H1 (cell line): ENCODE measurements at regions not wholly inside any gene's neighbourhood (a gene's known extent, or its start where the extent isn't known, plus 50 kb on each side); places are given as distances from the start of the nearest gene placed in this dataset.

Source experiments
- CTCF ChIA-PET: fragments of 300-600 bp; sonication (Branson Sonifier 250); formaldehyde crosslinking; loops from one replicate; lab custom pipeline; 2021; ENCODE audit not compliant: partially characterized antibody; lab: Charles Lee
- POLR2A ChIA-PET: fragments of 300-600 bp; sonication (Branson Sonifier 250); formaldehyde crosslinking; loops from one replicate; lab custom pipeline; 2021; ENCODE audit warnings: inconsistent platforms; ENCODE audit not compliant: partially characterized antibody; lab: Charles Lee
- DNase-seq, 2 experiments: peaks; one replicate each; pipeline versions ENCODE4 v3.0.0 to v3.0.0-alpha.2; 2010 to 2022; ENCODE audit warnings: low spot score in 2 of 2, low read depth in 1 of 2, mixed read lengths in 1 of 2
- FAIRE-seq: peaks from 2 replicates; lab custom pipeline; 2011; peaks lifted over from hg19 to GRCh38; lab: Jason Lieb, UNC
- H2AFZ ChIP-seq: 2 replicates; pipeline ENCODE4 v1.8.1; 2012; ENCODE audit warnings: low read length, inconsistent platforms
- H2AK5ac ChIP-seq: 2 replicates; pipeline ENCODE4 v1.6.1; 2013; ENCODE audit warnings: low read depth, low read length
- H2BK120ac ChIP-seq: replicated peaks from 2 replicates; pipeline ENCODE3; 2013; ENCODE audit warnings: low read depth, low read length, inconsistent platforms
- H2BK12ac ChIP-seq: 2 replicates; pipeline ENCODE4 v1.6.1; 2013; ENCODE audit warnings: low read depth, low read length
- H2BK15ac ChIP-seq: 2 replicates; pipeline ENCODE4 v1.6.1; 2013; ENCODE audit warnings: low read length
- H2BK20ac ChIP-seq: 2 replicates; pipeline ENCODE4 v1.6.1; 2013; ENCODE audit warnings: low read length
- H2BK5ac ChIP-seq: 2 replicates; pipeline ENCODE4 v1.6.1; 2013; ENCODE audit warnings: low read depth, low read length
- H3K14ac ChIP-seq: 2 replicates; pipeline ENCODE4 v1.6.1; 2013; ENCODE audit warnings: inconsistent platforms; ENCODE audit not compliant: insufficient read length
- H3K18ac ChIP-seq: 2 replicates; pipeline ENCODE4 v1.6.1; 2013; ENCODE audit warnings: low read length; ENCODE audit errors: extremely low read depth
- H3K23ac ChIP-seq: 2 replicates; pipeline ENCODE4 v1.6.1; 2013; ENCODE audit warnings: inconsistent platforms; ENCODE audit not compliant: insufficient read length
- H3K23me2 ChIP-seq: 2 replicates; pipeline ENCODE4 v1.6.1; 2013; ENCODE audit warnings: low read depth, low read length
- H3K27ac ChIP-seq: 2 replicates; pipeline ENCODE4 v1.6.1; 2011; ENCODE audit warnings: low read depth, low read length, inconsistent platforms
- H3K27me3 ChIP-seq, 4 experiments: replicated peaks in 1 of 4; 1 replicate in 1 of 4; 2 replicates in 3 of 4; pipeline versions ENCODE4 v1.6.1 to v1.8.1; 2011 to 2013; ENCODE audit warnings: low read length in 3 of 4, mild to moderate bottlenecking in 3 of 4, inconsistent platforms in 2 of 4, mixed read lengths in 2 of 4, moderate library complexity in 1 of 4; ENCODE audit not compliant: control insufficient read depth in 3 of 4, insufficient read depth in 3 of 4; ENCODE audit errors: extremely low read depth in 1 of 4
- H3K36me3 ChIP-seq, 4 experiments: 2 replicates each; pipeline versions ENCODE4 v1.6.1 to v1.8.1; 2011 to 2013; ENCODE audit warnings: mild to moderate bottlenecking in 4 of 4, low read length in 3 of 4, moderate library complexity in 2 of 4, control low read depth in 1 of 4, inconsistent platforms in 1 of 4; ENCODE audit not compliant: insufficient read depth in 4 of 4, control insufficient read depth in 2 of 4
- H3K4ac ChIP-seq: replicated peaks from 2 replicates; pipeline ENCODE3; 2013; ENCODE audit warnings: low read length, low read depth, mixed read lengths, inconsistent platforms; ENCODE audit not compliant: insufficient read length
- H3K4me1 ChIP-seq, 4 experiments: replicated peaks in 1 of 4; 1 replicate in 1 of 4; 2 replicates in 3 of 4; pipeline versions ENCODE4 v1.6.1 to v1.8.1; 2011 to 2013; ENCODE audit warnings: low read length in 3 of 4, inconsistent platforms in 2 of 4, mixed read lengths in 1 of 4; ENCODE audit not compliant: insufficient read depth in 4 of 4, control insufficient read depth in 3 of 4
- H3K4me2 ChIP-seq, 2 experiments: 2 replicates each; pipeline versions ENCODE4 v1.6.1 to v1.8.1; 2011 to 2013; ENCODE audit warnings: low read depth in 2 of 2, low read length in 2 of 2, control low read depth in 1 of 2, inconsistent platforms in 1 of 2, mild to moderate bottlenecking in 1 of 2; ENCODE audit not compliant: insufficient read depth in 1 of 2
- H3K4me3 ChIP-seq, 4 experiments: fragments of 200-600, 300-600 bp in 1 of 4; sonication (generic), shearing (Covaris generic), sonication (Bioruptor Twin) in 1 of 4; 2 replicates each; pipeline versions ENCODE4 v1.5.1 to v1.8.1; 2011 to 2016; ENCODE audit warnings: low read length in 4 of 4, low read depth in 3 of 4, control low read depth in 2 of 4, inconsistent platforms in 2 of 4, mild to moderate bottlenecking in 2 of 4, mixed read lengths in 1 of 4, moderate library complexity in 1 of 4; ENCODE audit not compliant: insufficient read depth in 2 of 4; ENCODE audit errors: extremely low read depth in 1 of 4
- H3K56ac ChIP-seq: replicated peaks from 2 replicates; pipeline ENCODE3; 2013; ENCODE audit warnings: low read depth, mild to moderate bottlenecking, mixed read lengths, low read length, inconsistent platforms; ENCODE audit not compliant: insufficient read length
- H3K79me1 ChIP-seq: 2 replicates; pipeline ENCODE4 v1.6.1; 2013; ENCODE audit warnings: low read depth, low read length, control low read depth
- H3K79me2 ChIP-seq, 2 experiments: 2 replicates each; pipeline versions ENCODE4 v1.6.1 to v1.8.1; 2012 to 2013; ENCODE audit warnings: low read length in 2 of 2, mild to moderate bottlenecking in 2 of 2, inconsistent platforms in 1 of 2; ENCODE audit not compliant: insufficient read depth in 2 of 2, control insufficient read depth in 1 of 2
- H3K9ac ChIP-seq, 4 experiments: replicated peaks in 1 of 4; 1 replicate in 1 of 4; 2 replicates in 3 of 4; pipeline versions ENCODE4 v1.6.1 to v1.8.1; 2011 to 2013; ENCODE audit warnings: low read depth in 3 of 4, low read length in 3 of 4, control low read depth in 2 of 4, mild to moderate bottlenecking in 2 of 4, moderate library complexity in 2 of 4, inconsistent platforms in 1 of 4; ENCODE audit errors: extremely low read depth in 1 of 4
- H3K9me3 ChIP-seq, 2 experiments: 2 replicates each; pipeline versions ENCODE4 v1.6.1 to v1.8.1; 2012 to 2013; ENCODE audit warnings: mild to moderate bottlenecking in 2 of 2, moderate library complexity in 2 of 2, control low read depth in 1 of 2, inconsistent platforms in 1 of 2, low read depth in 1 of 2, low read length in 1 of 2, mixed read lengths in 1 of 2; ENCODE audit not compliant: insufficient read depth in 2 of 2
- H4K20me1 ChIP-seq, 2 experiments: replicated peaks in 1 of 2; 2 replicates each; pipeline versions ENCODE3 to v1.8.1; 2011 to 2013; ENCODE audit warnings: inconsistent platforms in 2 of 2, low read length in 2 of 2, mild to moderate bottlenecking in 1 of 2; ENCODE audit not compliant: insufficient read depth in 2 of 2, control insufficient read depth in 1 of 2
- H4K5ac ChIP-seq: 2 replicates; pipeline ENCODE4 v1.6.1; 2013; ENCODE audit warnings: low read length, low read depth, mixed read lengths, inconsistent platforms; ENCODE audit not compliant: insufficient read length
- H4K8ac ChIP-seq: 2 replicates; pipeline ENCODE4 v1.8.0; 2013; ENCODE audit warnings: mild to moderate bottlenecking, moderate library complexity, low read length, inconsistent platforms; ENCODE audit not compliant: insufficient read depth; ENCODE audit errors: extremely low read depth
- H4K91ac ChIP-seq: replicated peaks from 2 replicates; pipeline ENCODE3; 2013; ENCODE audit warnings: low read length, mixed read lengths, inconsistent platforms; ENCODE audit not compliant: insufficient read length
- BRCA1 ChIP-seq: IDR thresholded peaks from 2 replicates; pipeline ENCODE4 v1.6.1; 2012; ENCODE audit warnings: low read depth, low read length, improper control_type of control experiment
- CBX8 ChIP-seq: fragments of 300-800, 300-1000 bp; sonication (generic); IDR thresholded peaks from 2 replicates; pipeline ENCODE4 v1.7.1; 2016; ENCODE audit warnings: low read depth, low read length, borderline replicate concordance
- CHD2 ChIP-seq: IDR thresholded peaks from 2 replicates; pipeline ENCODE4 v1.6.1; 2012; ENCODE audit warnings: low read length, improper control_type of control experiment
- E2F6 ChIP-seq: IDR thresholded peaks from 2 replicates; pipeline ENCODE4 v1.6.1; 2012; ENCODE audit warnings: inconsistent platforms
- EZH2 ChIP-seq: fragments of 200-600 bp; sonication (generic); IDR thresholded peaks from 2 replicates; pipeline ENCODE4 v1.7.1; 2012; ENCODE audit warnings: low read depth, mild to moderate bottlenecking, moderate library complexity, low read length, inconsistent platforms; ENCODE audit not compliant: severe bottlenecking
- GTF2F1 ChIP-seq: IDR thresholded peaks from 2 replicates; pipeline ENCODE4 v1.6.1; 2012; ENCODE audit warnings: low read depth, low read length, improper control_type of control experiment, borderline replicate concordance
- HDAC2 ChIP-seq, 2 experiments: fragments of 300-600 bp in 1 of 2; sonication (generic) in 1 of 2; IDR thresholded peaks; 2 replicates each; pipeline ENCODE4 v1.6.1; 2011 to 2012; ENCODE audit warnings: low read depth in 2 of 2, low read length in 2 of 2, mild to moderate bottlenecking in 2 of 2, moderate library complexity in 2 of 2, borderline replicate concordance in 1 of 2, inconsistent platforms in 1 of 2
- KDM1A ChIP-seq: fragments of 200-600, 300-600 bp; sonication (generic); IDR thresholded peaks from 2 replicates; pipeline ENCODE4 v1.7.1; 2016; ENCODE audit warnings: mild to moderate bottlenecking, low read length, borderline replicate concordance
- POU5F1 ChIP-seq: IDR thresholded peaks from 2 replicates; pipeline ENCODE4 v1.6.1; 2011; ENCODE audit warnings: low read depth, mild to moderate bottlenecking, low read length, moderate library complexity
- TEAD4 ChIP-seq: IDR thresholded peaks from 2 replicates; pipeline ENCODE4 v1.6.1; 2012; ENCODE audit warnings: low read depth, low read length, inconsistent platforms, mixed read lengths

DNA sequence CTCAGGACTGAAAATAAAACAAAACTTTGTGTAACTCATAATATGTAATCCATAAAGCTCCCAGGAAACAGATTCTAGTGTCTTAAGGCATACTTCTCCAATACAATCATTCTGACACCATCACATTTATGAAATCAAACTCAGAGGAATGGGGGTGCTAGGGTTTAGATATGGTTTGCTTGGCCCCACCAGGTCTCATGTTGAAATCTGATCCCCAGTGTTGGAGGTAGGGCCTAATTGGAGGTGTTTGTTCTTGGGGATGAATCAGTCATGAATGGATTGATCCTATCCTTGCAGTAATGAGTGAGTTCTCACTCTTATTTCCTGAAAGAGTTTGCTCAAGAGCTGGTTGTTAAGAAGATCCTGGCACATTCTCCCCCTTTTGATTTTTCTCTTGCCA, 380.9 kb downstream of the ETS1 start:
- H3K23ac ChIP-seq: no peak overlapping the region
- TF ChIP-seq HDAC2 (IDR thresholded peaks at IDR 0.05; ENCODE audit: borderline replicate concordance in 1 of 2, low read depth in 2 of 2, low read length in 2 of 2) (no peak), CHD2 (no peak), BRCA1 (no peak), E2F6 (no peak), TEAD4 (no peak), KDM1A (no peak), GTF2F1 (no peak), POU5F1 (no peak), EZH2 (no peak), CBX8 (no peak)
- H3K14ac ChIP-seq: no peak overlapping the region
- DNase-seq: no peak
- ChIA-PET POLR2A (no interaction called here), CTCF (interaction anchor here (1.2 to 2.1 kb wide), 2 partner anchors 16 to 28 kb away, joined by 3 to 5 read pairs; no protein-coding TSS in a partner anchor)
- H3K9ac ChIP-seq: no peak overlapping the region
- no peak overlapping the region for H3K27ac ChIP-seq
- no peak overlapping the region for H2BK120ac ChIP-seq
- no peak overlapping the region for H4K5ac ChIP-seq
- H3K79me2 ChIP-seq: no peaks in the 10 kb centered on the region
- H3K9me3 ChIP-seq: no peaks in the 10 kb centered on the region; a peak in 1 of 4 replicates
- no peak overlapping the region for H3K18ac ChIP-seq
- H2BK12ac ChIP-seq: no peak overlapping the region
- no peaks in the 10 kb centered on the region for H3K36me3 ChIP-seq
- no peak overlapping the region for H2BK5ac ChIP-seq
- H3K4ac ChIP-seq: no peak overlapping the region
- H2AK5ac ChIP-seq: no peak overlapping the region
- no peak overlapping the region for H2BK15ac ChIP-seq
- no peak overlapping the region for H4K91ac ChIP-seq
- H3K27me3 ChIP-seq: no peaks in the 10 kb centered on the region
- H3K4me2 ChIP-seq: no peak overlapping the region
- no peaks in the 10 kb centered on the region for H3K4me1 ChIP-seq
- no peak overlapping the region for H3K56ac ChIP-seq
- H3K23me2 ChIP-seq: no peaks in the 10 kb centered on the region; the same call in 1 of the 2 replicates
- no peak overlapping the region for H4K8ac ChIP-seq
- FAIRE-seq: no peak
- no peak overlapping the region for H3K4me3 ChIP-seq
- H2BK20ac ChIP-seq: no peak overlapping the region
- H4K20me1 ChIP-seq: no peaks in the 10 kb centered on the region
- no peak overlapping the region for H2AFZ ChIP-seq
- H3K79me1 ChIP-seq: no peaks in the 10 kb centered on the region
